Right forelimb (tissue), 1 donor: ENCODE measurements at regions not wholly inside any gene's neighbourhood (a gene's known extent, or its start where the extent isn't known, plus 50 kb on each side); places are given as distances from the start of the nearest gene placed in this dataset.

Source experiments
- DNase-seq: peaks from one replicate; pipeline ENCODE4 v3.0.0-alpha.2; 2018

DNA sequence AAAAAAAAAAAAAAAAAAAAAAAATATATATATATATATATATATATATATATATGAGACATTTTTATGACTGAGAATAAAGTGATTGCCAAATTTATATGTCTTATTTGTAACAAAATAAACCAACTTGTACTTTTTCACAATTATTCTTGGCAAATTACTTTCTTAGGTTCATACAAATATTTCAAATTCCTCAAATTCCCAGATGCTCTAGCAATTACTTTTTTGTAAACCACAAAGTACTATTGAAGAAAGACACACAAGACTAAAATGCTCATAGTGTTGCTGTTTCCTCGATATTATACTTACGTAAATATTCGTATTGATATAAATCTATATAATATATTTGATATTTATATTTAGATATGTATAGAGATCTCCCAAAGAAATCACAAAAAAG lies 390.0 kb downstream of the FAT4 start:
- DNase-seq, result no peak

DNA sequence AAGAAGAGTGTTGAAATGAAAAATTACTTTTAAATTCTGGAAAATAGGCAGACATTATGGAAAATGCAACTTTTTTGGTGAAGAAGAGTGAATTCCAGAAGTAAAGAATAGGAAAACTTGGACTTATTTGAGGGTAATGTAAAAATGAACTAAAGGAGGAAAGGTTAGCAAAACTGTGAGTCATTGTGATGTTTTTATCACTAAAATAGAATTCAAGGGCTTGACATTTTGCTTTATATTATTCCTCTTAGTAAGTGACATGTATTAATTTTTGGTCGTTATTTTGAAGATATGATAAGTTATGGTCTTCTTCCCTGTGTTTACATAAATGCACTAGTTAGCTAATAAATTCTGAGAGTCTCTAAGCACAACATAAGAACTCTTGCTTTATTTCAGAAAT lies 390.9 kb downstream of the FAT4 start:
- DNase-seq, result no peak

DNA sequence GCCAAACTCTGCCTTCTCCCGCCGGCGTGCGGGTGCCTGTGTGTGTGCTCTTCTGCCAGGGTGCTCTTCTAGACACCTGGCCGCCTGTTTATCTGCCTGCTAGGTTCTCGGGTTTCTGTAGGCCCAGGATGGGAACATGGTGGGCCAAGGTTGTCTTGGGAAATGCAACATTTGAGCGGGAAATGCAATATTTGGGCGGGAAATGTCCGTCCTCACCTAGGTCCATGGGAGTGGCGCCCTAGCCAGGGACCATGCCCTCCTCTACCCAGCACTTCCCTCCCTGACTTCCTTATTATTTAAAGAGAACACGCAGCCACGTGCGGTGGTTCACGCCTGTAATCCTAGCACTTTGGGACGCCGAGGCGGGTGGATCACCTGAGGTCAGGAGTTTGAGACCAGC lies 392.6 kb downstream of the FAT4 start:
- DNase-seq, result no peak

DNA sequence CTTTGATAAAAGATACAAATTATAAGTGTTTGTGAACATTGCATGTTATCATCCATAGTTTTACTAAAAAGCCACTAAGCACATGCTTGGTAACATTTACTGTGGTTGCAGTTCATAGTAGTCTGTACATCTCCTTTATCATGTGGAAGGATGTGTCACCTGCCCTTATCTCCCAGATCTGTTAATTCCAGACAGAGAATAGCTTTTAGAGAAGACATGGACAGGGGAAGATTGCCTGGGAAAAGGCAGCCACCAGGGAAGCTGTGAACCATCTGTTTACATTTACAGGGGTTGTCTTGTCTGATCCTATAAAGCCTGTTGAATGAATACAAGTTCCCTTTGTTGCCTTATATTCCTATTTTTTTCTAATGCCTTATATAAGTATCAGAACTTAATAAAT lies 396.0 kb downstream of the FAT4 start:
- DNase-seq, result no peak

DNA sequence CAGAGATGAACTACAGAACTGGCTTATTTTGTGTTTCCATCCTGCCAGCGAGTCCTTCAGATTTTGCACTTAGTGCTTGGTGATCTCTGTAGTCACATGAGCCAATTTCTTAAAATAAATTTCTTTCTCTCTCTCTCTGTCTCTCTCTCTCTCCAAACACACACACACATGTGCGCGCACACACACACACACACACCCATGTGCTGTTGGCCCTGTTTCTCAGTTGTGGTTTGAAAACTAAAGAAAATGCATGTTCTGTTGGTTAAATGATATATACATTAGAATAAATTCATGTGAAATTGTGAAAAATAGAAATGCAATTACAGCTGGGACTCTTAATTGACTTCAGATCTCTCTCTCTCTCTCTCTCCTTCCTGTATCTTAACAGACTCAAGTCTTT lies 399.3 kb downstream of the FAT4 start:
- DNase-seq, result no peak

DNA sequence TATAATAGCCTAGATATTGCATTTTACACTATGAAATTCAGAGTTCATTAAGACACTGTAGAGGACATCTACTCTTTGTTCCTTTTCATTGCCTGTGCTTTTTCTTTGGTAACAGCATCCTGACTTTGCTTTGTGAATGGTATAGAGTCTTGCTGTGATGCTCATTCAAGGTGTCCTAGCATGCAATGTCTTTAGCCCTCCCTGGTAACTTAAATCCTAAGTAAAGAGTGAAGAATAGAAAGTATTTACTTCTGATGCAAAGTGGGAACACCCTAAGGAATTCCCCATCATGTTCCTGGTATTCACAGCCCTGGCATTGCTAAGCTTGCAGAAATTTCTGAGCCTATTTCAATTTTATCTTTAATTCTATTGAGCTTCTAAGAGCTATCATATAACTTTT lies 400.1 kb downstream of the FAT4 start:
- no peak for DNase-seq

DNA sequence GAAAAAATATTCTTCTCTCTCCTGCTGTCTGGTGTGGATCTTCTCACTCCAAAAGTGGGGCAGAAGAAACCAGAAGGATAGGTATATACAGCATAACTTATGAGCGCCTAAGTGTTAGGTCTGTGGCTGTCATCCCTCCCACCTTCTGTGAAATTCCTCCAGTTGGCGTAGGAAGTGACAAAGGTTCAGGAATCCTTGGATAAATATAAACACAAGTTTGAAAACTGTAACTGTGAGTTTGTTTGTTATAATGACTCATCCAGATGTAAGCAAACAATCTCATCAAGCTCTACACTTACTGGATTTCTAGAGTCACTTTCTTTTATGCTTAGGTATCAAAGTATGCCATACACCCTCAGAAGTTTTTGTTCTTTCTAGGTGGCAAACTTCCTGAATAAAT lies 405.2 kb downstream of the FAT4 start:
- DNase-seq, result no peak

DNA sequence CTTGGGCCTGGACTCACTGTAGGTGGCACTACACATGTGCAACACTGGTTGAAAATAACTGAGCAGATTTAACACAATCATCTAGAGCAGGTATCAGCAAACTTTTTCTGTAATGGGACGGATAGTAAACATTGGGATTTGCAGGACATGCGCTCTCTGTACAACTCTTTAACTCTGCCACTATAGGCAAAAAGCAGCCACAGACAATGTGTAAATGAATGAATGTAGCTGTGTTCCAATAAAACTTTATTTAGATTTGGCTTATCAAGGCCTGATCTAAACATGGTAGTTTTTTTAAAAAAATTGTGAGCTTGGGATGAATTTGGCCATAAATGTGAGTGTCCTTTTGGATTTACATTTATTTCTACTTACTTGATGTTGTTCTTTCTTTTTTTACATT lies 407.3 kb downstream of the FAT4 start:
- no peak for DNase-seq

DNA sequence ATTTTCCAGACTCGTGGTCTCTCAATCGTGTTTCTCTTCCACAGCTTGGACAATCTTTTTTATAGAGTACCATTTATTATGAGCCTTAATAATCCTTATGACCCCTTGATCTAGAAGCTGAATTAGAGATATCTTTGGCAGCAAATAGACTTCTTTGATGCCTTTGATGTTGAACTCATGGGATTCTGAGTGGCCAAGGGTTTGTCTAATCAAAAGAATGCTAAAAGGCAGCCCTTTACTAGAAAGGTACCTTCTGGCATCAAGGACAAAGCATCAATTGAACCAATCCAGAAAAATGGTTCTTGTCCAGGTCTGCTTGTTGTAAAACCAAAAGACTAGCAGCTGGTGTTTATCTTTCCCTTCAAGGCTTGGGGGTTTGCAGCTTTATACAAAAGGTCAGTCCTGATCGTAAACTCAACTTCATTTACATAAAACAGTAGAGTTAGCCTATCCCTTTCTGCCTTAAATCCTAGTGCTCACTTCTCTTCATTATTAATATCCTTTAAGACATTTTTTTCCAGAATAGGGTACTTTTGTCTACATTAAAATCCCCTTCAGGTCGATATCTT lies 411.3 kb downstream of the FAT4 start:
- DNase-seq, result no peak

DNA sequence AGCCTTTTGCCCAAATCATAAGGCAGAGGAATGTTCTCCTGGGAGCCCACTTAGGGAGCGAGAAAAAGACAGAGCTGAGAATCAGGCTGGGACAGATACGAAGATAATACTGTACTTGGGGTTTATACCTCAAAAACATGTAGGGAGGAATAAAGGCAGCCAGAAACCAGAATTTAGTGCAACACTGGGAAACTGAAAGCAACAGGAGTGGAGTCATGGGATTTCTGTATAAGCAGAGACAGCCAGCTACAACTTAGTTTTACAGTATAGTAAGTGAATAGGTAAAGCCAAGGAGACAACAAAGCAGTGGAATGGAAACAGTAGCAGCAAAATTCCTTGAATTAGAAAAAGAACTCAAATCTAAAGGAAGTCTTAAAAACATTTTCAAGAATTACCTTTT lies 413.2 kb downstream of the FAT4 start:
- DNase-seq, result no peak

DNA sequence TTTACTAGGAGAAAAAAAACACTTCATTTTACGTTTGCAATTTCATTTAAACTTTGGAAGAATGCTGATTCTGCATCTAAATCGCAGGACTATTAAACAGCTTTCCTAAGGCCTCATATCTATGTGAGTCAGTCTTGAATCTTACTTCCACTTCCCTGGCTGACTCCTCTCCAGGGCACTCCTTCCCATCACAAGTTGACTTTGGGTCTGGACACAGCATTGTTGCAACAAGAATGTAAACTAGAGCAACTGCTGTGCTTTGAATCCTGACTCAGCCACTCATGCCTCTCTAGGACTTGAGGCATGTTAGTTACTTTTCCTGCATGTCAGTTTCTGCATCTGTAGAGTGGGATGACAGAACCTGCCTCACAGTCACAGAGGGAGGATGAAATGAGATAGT lies 413.8 kb downstream of the FAT4 start:
- DNase-seq, result no peak

DNA sequence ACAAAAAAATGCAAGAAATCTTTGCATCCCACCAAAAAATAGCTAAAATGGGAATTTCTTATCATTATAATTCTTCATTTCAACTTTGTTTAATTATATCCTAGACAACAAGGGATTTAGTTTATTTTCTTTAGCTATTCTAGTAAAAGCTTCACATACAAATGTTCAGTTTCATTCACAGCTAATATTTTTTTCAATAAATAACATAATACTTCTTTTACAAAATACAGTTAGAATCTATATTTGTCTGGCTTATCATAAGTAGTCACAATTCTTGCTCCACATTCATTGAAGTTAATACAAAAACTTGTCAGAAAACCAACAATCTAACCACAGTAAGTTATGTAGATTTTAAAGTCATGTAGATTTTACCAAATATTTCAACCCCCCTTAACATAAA lies 414.4 kb downstream of the FAT4 start:
- no peak for DNase-seq

DNA sequence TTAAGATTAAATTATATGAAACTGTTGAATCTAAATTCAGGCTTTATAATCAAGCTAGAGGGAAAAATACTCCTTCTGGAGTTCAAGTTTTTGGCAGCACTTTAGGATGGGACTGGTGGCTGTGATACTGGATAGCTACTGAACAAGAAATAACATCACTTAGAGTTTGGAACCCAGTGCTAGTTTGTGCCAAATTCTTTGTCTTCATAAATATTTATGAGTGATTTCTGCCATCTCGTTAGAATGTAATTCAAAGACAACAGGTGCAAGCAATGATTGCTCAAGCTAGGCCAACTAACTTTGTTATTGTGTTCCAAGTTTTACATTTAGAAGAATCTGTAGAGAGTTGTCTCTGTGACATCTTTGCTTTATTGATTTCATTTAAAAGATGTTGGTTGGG lies 417.9 kb downstream of the FAT4 start:
- DNase-seq, result no peak

DNA sequence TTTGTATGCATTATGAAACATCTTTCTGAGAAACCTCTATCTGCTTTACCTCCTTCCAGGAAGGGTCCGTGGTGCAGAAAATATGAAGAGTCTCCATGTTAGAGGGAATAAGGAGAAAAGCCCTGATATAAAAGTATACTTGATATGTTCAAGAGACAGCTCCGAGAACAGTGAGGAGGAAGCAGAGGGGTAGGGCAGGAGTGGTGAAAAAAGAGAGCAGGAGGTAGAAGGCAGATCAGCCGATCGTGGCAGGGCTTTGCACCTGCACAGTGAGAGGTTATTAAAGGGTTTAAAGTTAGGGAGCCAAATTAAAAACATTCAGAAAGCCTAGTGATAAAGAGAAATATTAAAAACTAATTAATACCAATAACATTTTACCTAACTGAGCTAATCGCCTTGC lies 419.7 kb downstream of the FAT4 start:
- no peak for DNase-seq

DNA sequence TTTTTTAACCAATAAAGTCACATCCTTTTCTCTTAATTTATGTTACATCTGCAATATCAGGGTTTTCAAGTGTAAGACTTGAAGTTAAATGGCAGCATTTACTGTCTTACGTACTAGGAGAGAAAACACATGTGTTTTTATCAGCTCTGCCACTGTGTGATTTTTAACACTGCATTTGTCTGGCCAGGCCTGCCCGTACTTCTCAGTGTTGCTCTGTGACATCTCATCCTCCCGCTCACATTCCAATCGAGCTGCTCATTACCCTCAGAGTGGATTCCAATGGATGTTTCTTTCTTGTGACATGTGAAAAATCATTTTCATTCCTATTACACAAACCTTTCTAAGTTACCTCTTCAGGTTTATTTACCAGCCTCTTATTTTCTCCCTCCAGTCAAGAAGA lies 420.3 kb downstream of the FAT4 start:
- no peak for DNase-seq

DNA sequence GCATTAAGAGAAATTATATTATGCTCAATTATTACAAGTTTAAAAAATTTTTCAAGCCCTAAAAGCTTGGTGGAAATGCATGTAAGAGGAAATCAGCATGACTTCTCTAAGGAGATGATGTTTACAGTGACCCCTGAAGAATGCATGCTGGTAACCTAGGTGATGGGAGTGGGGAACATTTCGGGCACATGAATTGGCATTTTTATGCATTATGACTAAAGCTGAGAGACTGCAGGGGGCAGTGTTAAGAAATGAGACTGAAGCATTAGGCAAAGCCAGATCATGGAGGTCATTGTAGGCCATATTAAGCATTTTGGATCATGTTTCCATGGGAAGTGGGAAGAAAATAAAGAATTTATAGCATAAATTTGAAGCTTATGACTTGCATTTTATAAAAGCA lies 421.3 kb downstream of the FAT4 start:
- no peak for DNase-seq

DNA sequence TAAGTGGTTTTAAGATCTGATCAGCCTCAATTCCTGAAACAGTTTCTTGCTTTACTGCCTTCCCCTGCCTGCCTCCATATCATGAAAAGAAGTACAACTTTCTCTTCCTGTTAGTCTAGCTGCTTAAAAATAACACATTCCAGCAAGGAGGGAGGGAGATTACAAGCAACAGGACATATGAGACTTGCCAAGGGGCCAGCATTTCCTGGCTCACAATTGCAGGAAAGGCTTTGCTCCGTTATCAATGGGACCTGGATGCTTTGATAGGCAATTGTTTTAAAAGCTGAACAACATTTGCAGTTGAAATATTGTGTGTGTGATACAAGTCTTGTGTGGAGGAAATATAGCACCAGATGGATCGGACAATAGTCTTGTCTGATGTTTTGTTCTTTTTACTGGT lies 425.0 kb downstream of the FAT4 start:
- no peak for DNase-seq

DNA sequence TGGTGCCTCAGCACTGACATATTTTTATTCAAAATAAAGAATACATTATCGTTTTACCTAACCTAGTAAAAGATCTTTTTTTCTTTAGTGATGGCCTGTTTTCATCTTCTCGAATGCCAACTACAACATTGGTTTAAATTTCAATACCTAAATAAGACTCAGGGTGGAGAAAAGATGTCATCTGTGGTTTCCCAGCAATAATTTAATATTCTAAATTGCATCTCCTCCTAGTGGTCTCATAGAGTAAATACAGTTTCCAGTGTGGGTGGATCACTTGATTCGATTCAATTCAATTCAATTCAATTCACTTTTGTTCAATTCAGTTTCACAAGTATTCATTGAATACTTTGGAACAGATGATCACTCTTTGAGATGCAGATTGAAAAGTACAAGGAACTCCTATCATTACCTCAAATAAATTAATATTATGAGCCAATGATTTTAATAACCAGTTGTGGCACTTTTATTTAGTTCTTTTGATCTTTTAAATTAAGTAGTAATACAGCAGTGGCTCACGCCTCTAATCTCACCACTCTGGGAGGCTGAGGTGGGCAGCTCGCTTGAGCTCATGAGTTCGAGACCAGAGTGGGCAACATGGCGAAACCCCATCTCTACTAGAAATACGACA lies 427.2 kb downstream of the FAT4 start:
- no peak for DNase-seq

DNA sequence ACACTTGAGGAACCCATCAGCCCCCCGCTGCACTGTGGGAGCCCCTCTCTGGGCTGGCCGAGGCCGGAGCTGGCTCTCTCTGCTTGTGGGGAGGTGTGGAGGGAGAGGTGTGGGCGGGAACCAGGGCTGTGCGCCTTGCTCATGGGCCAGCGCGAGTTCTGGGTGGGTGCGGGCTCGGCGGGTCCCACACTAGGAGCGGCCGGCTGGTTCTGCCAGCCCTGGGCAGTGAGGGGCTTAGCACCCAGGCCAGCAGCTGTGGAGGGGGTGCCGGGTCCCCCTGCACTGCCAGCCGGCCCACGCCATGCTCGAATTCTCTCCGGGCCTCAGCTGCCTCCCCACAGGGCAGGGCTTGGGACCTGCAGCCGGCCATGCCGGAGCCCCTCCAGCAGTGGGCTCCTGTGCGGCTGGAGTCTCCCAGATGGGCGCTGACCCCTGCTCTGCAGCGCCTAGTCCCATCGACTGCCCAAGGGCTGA lies 430.2 kb downstream of the FAT4 start:
- DNase-seq, result no peak

DNA sequence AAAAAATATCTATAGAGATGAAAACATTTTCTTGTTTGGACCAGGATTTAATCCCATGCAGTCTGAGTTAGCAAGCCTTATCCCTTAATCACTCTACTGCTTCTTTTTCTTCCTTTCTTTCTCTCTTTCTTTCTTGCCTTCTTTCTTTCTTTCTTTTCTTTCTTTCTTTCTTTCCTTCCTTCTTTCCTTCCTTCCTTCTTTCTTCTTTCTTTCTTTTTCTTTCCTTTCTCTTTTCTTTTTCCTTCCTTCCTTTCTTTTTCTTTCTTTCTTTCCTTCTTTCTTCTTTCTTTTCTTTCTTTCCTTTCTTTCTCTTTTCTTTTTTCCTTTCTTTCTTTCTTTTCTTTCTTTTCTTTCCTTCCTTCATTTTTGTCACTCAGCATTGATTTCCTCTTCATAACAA lies 434.6 kb downstream of the FAT4 start:
- no peak for DNase-seq

DNA sequence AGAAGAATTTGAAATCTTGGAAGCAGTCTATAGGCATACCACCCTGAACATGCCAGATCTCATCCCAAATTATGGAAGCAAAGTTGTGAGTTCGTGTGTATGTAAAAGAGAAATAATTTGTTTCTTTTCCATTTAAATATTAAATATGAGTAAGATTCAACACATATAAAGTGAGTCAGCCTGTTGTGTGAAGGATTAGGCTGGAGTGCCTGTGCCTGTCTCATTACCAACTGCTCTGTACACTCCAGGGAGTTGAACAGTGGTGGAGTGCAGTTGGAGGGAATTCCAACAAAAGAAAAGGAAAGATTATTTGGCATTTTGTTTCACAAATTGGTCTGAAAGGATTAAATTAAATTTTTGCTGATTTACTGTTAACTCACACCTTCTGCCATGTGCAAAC lies 435.6 kb downstream of the FAT4 start:
- DNase-seq, result no peak

DNA sequence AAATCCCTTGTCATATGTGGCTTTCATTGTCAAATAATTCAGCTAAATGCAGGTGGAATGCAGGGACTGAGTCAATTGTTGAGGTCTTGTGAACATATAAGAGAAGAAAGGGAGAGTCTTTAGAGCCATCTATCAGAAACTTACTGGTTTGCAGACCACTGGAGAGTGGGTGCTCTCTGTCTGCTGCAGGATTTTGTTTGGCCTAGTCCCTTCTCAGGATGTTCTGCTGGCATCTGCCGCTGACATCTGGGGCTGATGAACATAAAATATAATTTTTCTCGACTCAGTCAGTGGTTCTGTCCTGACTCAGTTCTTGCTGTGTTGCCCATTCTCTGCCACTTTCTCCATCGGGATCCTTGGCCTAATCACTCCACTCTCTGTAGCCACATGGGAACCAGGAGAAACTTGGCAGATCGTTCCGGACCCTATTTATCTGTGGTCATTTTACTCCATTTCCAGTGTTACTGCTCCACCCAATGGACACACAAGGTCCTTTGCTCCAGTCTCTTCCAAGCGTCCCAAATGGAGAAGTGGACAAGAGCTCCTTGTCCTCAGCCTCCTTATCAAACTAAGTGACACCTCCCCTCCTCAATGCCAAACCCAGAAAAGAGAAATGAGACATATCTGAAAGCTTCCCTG lies 436.2 kb downstream of the FAT4 start:
- no peak for DNase-seq

DNA sequence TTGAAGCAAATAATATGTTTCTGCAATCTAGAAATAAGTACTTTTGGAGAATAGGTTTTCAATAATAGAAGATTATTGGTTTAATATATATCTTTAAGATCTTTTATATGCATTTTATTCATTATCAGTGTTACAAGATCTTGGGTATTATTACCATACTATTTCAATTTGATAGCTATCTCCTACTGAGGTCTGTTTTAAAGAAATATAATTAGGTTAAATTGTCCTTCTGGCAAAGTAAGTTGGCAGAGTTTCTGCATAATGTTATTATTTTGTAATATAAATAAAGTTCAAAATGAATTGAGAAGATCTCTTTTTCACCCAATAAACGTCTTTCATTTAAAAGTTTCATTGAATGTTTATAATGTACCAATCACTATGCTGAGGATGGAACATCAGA lies 443.7 kb downstream of the FAT4 start:
- no peak for DNase-seq

DNA sequence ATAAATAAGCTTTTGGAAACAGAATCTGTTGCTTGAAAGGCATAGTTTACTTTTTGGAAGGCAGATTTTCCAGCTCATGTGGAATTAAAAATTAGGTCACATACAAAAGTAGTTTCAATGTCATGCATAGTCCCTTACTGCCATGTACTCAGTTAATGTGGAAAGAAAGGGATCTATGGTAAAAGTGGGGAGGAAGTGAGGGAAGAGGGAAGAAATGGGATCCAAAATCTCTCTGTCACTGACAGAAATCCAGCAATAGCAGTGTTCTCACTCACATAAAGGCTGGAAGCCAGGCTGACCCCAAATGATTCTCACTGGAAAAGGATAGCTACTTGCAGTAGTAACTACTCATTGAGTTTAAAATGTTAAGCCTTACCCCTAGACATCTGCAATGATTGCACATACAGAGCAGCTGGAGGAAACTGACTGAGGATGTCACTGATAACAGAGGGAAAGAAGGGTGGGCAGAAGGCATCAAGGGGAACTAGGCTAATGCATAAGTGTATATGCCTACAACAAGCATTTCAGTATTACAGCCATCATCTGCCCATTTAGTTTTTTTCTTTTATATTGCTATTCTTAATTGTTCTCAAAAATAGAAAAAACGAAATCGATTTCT lies 445.6 kb downstream of the FAT4 start:
- no peak for DNase-seq
